OCI-LY7 (cell line): ENCODE measurements at regions not wholly inside any gene's neighbourhood (a gene's known extent, or its start where the extent isn't known, plus 50 kb on each side); places are given as distances from the start of the nearest gene placed in this dataset.

Experiments used
- EZH2phosphoT487 ChIP-seq: fragments of 200-600 bp; sonication (generic); IDR thresholded peaks from 2 replicates; pipeline ENCODE4 v1.6.1; 2018; ENCODE audit warnings: low read depth, borderline replicate concordance, mild to moderate bottlenecking, mixed run types, antibody characterized with exemption, low read length, moderate library complexity, mixed read lengths
- TF ChIP-seq, protein P1 (sequence below): fragments of 200-600 bp; sonication (generic); conservative IDR thresholded peaks from 2 replicates; pipeline ENCODE4 v1.5.1; 2014; ENCODE audit warnings: mild to moderate bottlenecking, antibody characterized with exemption, low read length, moderate library complexity, mixed read lengths

DNA sequence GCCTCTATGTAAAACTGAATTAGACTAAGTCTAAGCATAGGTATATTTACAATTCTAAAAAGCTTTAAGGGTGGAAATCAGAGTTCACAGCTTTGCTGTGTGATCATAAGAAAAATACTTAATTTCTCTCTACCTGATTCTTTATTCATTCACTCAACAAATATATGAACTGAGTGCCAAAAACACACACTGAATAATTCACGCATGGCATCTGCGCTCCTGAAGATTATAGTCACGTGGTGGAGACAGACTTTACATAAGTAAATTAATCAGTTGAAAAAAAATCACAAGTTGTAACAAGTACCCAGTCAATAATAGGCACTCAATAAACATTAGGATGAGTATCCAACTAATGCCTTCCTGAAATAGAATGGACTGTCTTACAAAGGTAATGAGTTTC lies 351.6 kb downstream of the METTL4 start:
- TF ChIP-seq, protein P1, sequence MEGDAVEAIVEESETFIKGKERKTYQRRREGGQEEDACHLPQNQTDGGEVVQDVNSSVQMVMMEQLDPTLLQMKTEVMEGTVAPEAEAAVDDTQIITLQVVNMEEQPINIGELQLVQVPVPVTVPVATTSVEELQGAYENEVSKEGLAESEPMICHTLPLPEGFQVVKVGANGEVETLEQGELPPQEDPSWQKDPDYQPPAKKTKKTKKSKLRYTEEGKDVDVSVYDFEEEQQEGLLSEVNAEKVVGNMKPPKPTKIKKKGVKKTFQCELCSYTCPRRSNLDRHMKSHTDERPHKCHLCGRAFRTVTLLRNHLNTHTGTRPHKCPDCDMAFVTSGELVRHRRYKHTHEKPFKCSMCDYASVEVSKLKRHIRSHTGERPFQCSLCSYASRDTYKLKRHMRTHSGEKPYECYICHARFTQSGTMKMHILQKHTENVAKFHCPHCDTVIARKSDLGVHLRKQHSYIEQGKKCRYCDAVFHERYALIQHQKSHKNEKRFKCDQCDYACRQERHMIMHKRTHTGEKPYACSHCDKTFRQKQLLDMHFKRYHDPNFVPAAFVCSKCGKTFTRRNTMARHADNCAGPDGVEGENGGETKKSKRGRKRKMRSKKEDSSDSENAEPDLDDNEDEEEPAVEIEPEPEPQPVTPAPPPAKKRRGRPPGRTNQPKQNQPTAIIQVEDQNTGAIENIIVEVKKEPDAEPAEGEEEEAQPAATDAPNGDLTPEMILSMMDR, result no peak
- TF ChIP-seq EZH2phosphoT487, result no peak
